PC-9 (cell line): ENCODE measurements at regions not wholly inside any gene's neighbourhood (a gene's known extent, or its start where the extent isn't known, plus 50 kb on each side); places are given as distances from the start of the nearest gene placed in this dataset.

Source experiments
- CTCF ChIP-seq: fragments of 200-600 bp; sonication (generic); conservative IDR thresholded peaks from 2 replicates; pipeline ENCODE4 v1.6.1; 2017; ENCODE audit warnings: mixed run types, antibody characterized with exemption, mild to moderate bottlenecking, moderate library complexity
- EZH2 ChIP-seq: fragments of 200-600 bp; sonication (generic); IDR thresholded peaks from 2 replicates; pipeline ENCODE4 v1.8.0; 2017; ENCODE audit warnings: antibody characterized with exemption, low read depth

GRCh38 chr13:78194904-78195639 is 276.4 kb upstream of the EDNRB start:
- TF ChIP-seq CTCF, result no peak
- TF ChIP-seq EZH2, result no peak
